ENCODE measurements at regions not wholly inside any gene's neighbourhood (a gene's known extent, or its start where the extent isn't known, plus 50 kb on each side); places are given as distances from the start of the nearest gene placed in this dataset.

DNA sequence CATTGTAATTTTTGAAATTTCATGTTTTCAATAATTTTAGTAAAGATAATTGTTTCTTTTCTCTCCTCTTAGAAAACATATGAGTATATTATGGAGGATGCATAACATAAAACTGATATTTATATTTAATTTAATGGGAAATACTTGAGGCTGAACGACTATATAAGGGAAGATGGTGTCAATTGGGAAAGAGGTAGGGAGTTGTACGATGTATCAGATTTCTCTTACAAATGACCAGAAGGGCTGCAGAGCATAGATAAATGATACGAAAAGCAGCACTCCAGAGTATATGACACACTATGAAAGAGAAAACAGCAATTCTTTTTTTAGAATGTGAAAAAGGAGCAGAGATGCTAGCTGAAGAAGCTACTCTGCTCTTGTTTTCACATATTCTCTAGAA lies 1308.0 kb upstream of the MIR17HG start:
- TF ChIP-seq, protein P1, sequence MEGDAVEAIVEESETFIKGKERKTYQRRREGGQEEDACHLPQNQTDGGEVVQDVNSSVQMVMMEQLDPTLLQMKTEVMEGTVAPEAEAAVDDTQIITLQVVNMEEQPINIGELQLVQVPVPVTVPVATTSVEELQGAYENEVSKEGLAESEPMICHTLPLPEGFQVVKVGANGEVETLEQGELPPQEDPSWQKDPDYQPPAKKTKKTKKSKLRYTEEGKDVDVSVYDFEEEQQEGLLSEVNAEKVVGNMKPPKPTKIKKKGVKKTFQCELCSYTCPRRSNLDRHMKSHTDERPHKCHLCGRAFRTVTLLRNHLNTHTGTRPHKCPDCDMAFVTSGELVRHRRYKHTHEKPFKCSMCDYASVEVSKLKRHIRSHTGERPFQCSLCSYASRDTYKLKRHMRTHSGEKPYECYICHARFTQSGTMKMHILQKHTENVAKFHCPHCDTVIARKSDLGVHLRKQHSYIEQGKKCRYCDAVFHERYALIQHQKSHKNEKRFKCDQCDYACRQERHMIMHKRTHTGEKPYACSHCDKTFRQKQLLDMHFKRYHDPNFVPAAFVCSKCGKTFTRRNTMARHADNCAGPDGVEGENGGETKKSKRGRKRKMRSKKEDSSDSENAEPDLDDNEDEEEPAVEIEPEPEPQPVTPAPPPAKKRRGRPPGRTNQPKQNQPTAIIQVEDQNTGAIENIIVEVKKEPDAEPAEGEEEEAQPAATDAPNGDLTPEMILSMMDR (IDR thresholded peaks at IDR 0.05) = no peak
- TF ChIP-seq POLR2AphosphoS5 (IDR thresholded peaks at IDR 0.05; ENCODE audit: insufficient read depth in 1 of 2, low read depth in 1 of 2) = no peak
- TF ChIP-seq POLR2A (IDR thresholded peaks at IDR 0.05) = no peak

Measured in vagina (tissue), 2 donors.